Testis (tissue), 2 donors: ENCODE measurements at regions not wholly inside any gene's neighbourhood (a gene's known extent, or its start where the extent isn't known, plus 50 kb on each side); places are given as distances from the start of the nearest gene placed in this dataset.
"Not testable (repeated sequence)": the region's sequence is repeated elsewhere in the genome, so short reads cannot be mapped to it uniquely, and the experiment has no call there.

ENCODE experiments used
- CTCF ChIP-seq, 3 experiments: fragments of 450-650 bp in 2 of 3; fragments of 200-600 bp in 1 of 3; sonication (generic) in 1 of 3; IDR thresholded peaks; one replicate each; pipeline ENCODE4 v1.5.1; 2016 to 2019; ENCODE audit warnings: antibody characterized with exemption in 3 of 3, mild to moderate bottlenecking in 2 of 3, moderate library complexity in 1 of 3
- POLR2A ChIP-seq: fragments of 450-650 bp; IDR thresholded peaks from one replicate; pipeline ENCODE4 v1.6.1; 2017; ENCODE audit warnings: antibody characterized with exemption, mild to moderate bottlenecking, moderate library complexity

DNA sequence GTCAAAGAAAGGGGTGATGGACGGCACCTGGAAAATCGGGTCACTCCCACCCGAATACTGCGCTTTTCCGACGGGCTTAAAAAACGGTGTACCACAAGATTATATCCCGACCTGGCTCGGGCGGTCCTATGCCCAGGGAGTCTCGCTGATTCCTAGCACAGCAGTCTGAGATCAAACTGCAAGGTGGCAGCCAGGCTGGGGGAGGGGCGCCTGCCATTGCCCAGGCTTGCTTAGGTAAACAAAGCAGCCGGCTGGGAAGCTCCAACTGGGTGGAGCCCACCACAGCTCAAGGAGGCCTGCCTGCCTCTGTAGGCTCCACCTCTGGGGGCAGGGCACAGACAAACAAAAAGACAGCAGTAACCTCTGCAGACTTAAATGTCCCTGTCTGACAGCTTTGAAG, 413.8 kb upstream of the CTSO start:
- not testable (repeated sequence) for TF ChIP-seq POLR2A; CTCF (IDR thresholded peaks at IDR 0.05)
